GM18951 (cell line): ENCODE measurements at regions not wholly inside any gene's neighbourhood (a gene's known extent, or its start where the extent isn't known, plus 50 kb on each side); places are given as distances from the start of the nearest gene placed in this dataset.
"Not testable (repeated sequence)": the region's sequence is repeated elsewhere in the genome, so short reads cannot be mapped to it uniquely, and the experiment has no call there.

Experiments
- POLR2A ChIP-seq: IDR thresholded peaks from 4 replicates; pipeline ENCODE4 v1.6.1; 2011; ENCODE audit warnings: mild to moderate bottlenecking; ENCODE audit not compliant: insufficient read length, insufficient read depth; ENCODE audit errors: extremely low read depth
- in situ Hi-C: fragments of 300-500 bp; cut with MboI; formaldehyde crosslinking; loops from one replicate; pipeline ENCODE4 v1.12.0; 2022; ENCODE audit warnings: low sequenced_read_pairs, mixed read lengths, inconsistent platforms; ENCODE audit not compliant: unreplicated experiment

- in situ Hi-C loops, result no loop called here
Measured at GRCh38 chr11:96481771-96482170, 92.0 kb downstream of the JRKL start.

GRCh38 chr11:96482193-96482592 lies 92.4 kb downstream of the JRKL start:
- no peak for TF ChIP-seq POLR2A
- in situ Hi-C loops, result no loop called here

More at GRCh38 chr11:96481771-96482170, 92.0 kb downstream of the JRKL start:
- TF ChIP-seq POLR2A, result no peak

- in situ Hi-C loops, result no loop called here
- TF ChIP-seq POLR2A, result no peak
Measured at GRCh38 chr11:96483374-96483955, 93.7 kb downstream of the JRKL start.

- TF ChIP-seq POLR2A, result no peak
- in situ Hi-C loops, result no loop called here
Measured at GRCh38 chr11:96484361-96484760, 94.5 kb downstream of the JRKL start.

GRCh38 chr11:96486890-96487611 lies 97.2 kb downstream of the JRKL start:
- in situ Hi-C loops, result no loop called here

GRCh38 chr11:96488911-96489310 lies 99.1 kb downstream of the JRKL start:
- in situ Hi-C loops, result not testable (repeated sequence)

More at GRCh38 chr11:96486890-96487611, 97.2 kb downstream of the JRKL start:
- no peak for TF ChIP-seq POLR2A

- in situ Hi-C loops, result no loop called here
- TF ChIP-seq POLR2A, result no peak
Measured at GRCh38 chr11:96500440-96500839, 110.6 kb downstream of the JRKL start.

GRCh38 chr11:96506041-96506440 lies 116.2 kb downstream of the JRKL start:
- in situ Hi-C loops, result no loop called here
- no peak for TF ChIP-seq POLR2A

- in situ Hi-C loops, result no loop called here
- no peak for TF ChIP-seq POLR2A
Measured at GRCh38 chr11:96506953-96507354, 117.1 kb downstream of the JRKL start.

- in situ Hi-C loops, result no loop called here
- no peak for TF ChIP-seq POLR2A
Measured at GRCh38 chr11:96508861-96509260, 119.0 kb downstream of the JRKL start.

GRCh38 chr11:96520939-96521338 lies 131.1 kb downstream of the JRKL start:
- in situ Hi-C loops, result no loop called here

GRCh38 chr11:96523656-96524055 lies 133.8 kb downstream of the JRKL start:
- TF ChIP-seq POLR2A, result no peak
- in situ Hi-C loops, result no loop called here

More at GRCh38 chr11:96520939-96521338, 131.1 kb downstream of the JRKL start:
- TF ChIP-seq POLR2A, result no peak

- in situ Hi-C loops, result no loop called here
- no peak for TF ChIP-seq POLR2A
Measured at GRCh38 chr11:96524475-96524874, 134.7 kb downstream of the JRKL start.

- in situ Hi-C loops, result no loop called here
- TF ChIP-seq POLR2A, result no peak
Measured at GRCh38 chr11:96530473-96530872, 140.7 kb downstream of the JRKL start.
